GM06990 (cell line): ENCODE measurements at regions not wholly inside any gene's neighbourhood (a gene's known extent, or its start where the extent isn't known, plus 50 kb on each side); places are given as distances from the start of the nearest gene placed in this dataset.

Experiments
- DNase-seq: peaks from one replicate; pipeline ENCODE4 v3.0.0-alpha.2; 2011; ENCODE audit not compliant: insufficient read length; ENCODE audit errors: extremely low read depth
- H3K27me3 ChIP-seq: replicated peaks from 2 replicates; pipeline ENCODE4 v1.6.0; 2011; ENCODE audit warnings: low read length; ENCODE audit not compliant: control insufficient read depth, insufficient read depth
- H3K36me3 ChIP-seq: 2 replicates; pipeline ENCODE4 v1.5.1; 2011; ENCODE audit warnings: low read length; ENCODE audit not compliant: control insufficient read depth, insufficient read depth
- H3K4me3 ChIP-seq: replicated peaks from 2 replicates; pipeline ENCODE4 v1.5.1; 2011; ENCODE audit warnings: low read depth, mild to moderate bottlenecking, control low read depth, low read length
- TF ChIP-seq, protein P1 (sequence below): IDR thresholded peaks from 2 replicates; pipeline ENCODE4 v1.5.1; 2011; ENCODE audit warnings: low read length, control low read depth, mild to moderate bottlenecking, inconsistent platforms; ENCODE audit not compliant: insufficient read depth, poor library complexity, severe bottlenecking

DNA sequence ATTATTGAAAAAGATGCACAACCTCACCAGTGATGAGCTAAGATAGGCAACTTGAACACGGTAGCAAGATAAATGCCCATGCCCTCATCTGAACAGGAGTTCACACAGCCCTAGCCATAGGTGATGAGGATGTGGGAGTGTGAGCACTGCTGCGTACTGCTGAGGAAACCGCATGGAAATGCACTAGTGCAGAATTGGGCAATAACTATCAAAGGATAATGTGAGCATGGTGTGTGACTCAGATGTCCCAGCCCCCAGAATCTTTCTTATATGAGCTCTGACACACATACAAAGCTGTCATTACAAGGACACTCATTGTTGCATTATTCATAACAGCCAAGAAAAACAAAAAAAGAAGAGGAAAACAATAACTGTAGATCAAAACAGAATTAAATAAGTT, 521.2 kb downstream of the IRX1 start:
- TF ChIP-seq, protein P1, sequence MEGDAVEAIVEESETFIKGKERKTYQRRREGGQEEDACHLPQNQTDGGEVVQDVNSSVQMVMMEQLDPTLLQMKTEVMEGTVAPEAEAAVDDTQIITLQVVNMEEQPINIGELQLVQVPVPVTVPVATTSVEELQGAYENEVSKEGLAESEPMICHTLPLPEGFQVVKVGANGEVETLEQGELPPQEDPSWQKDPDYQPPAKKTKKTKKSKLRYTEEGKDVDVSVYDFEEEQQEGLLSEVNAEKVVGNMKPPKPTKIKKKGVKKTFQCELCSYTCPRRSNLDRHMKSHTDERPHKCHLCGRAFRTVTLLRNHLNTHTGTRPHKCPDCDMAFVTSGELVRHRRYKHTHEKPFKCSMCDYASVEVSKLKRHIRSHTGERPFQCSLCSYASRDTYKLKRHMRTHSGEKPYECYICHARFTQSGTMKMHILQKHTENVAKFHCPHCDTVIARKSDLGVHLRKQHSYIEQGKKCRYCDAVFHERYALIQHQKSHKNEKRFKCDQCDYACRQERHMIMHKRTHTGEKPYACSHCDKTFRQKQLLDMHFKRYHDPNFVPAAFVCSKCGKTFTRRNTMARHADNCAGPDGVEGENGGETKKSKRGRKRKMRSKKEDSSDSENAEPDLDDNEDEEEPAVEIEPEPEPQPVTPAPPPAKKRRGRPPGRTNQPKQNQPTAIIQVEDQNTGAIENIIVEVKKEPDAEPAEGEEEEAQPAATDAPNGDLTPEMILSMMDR = no peak
- DNase-seq = no peak
- H3K36me3 ChIP-seq = no peaks in the 10 kb centered on the region
- no peaks in the 10 kb centered on the region for H3K27me3 ChIP-seq
- no peak overlapping the region for H3K4me3 ChIP-seq

DNA sequence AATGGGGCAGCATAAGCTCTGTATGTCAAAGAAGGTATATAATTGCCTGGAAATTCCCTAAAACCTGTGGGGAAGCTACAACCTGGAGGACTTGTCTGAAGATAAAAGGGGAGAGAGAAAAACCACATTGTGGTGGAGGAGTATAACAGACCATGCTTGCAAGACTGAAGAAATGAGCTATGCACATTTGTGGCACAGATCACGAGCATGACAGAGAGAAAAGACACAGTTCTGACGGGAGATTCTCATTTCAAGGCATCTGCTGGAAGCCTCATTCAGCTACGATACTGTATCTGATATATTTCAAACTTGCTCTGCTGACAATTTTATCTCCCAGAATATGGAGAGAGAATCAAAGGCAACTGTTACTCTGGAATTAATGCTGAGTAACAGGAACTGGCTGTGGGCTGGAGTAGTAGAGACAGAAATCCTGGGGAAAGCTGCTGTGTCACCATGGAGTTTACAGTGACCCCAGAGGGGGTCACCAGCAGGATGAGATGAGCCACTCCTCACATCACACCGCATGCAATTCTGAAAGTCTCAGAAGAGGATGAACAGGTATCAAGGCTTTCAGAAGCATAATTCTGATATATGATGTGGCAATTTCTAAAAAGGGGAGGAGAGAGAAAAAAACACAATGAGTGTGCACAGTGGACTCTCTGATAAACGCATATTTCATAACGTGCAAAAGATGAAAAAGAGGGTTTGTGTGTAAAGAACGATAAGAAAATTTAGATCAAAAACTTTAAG, 528.8 kb downstream of the IRX1 start:
- Histone ChIP-seq H3K4me3 (no peak overlapping the region), H3K36me3 (no peaks in the 10 kb centered on the region), H3K27me3 (no peaks in the 10 kb centered on the region)
- TF ChIP-seq, protein P1 = no peak
- DNase-seq = no peak

DNA sequence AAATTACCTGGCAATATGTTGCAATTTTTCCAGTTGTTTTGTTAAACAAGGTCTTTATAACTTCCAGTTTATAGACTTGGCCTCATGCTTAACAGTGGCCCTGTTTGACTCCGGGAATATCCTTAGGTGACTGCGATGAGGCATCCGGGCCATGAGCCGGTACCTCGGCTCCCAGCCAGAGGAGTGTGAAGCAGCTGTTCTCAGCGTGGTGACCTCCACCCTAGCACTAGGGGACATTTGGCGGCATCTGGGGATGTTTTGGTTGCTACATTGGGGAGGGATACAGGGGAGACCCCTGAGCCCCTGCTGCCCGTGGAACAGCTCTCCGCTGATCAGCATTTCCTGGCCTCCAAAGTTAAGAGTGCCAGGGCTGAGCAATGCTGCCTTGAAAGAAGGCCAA, 533.4 kb downstream of the IRX1 start:
- no peak for DNase-seq
- no peaks in the 10 kb centered on the region for H3K27me3 ChIP-seq
- TF ChIP-seq, protein P1 = no peak
- no peak overlapping the region for H3K4me3 ChIP-seq
- H3K36me3 ChIP-seq = no peaks in the 10 kb centered on the region

DNA sequence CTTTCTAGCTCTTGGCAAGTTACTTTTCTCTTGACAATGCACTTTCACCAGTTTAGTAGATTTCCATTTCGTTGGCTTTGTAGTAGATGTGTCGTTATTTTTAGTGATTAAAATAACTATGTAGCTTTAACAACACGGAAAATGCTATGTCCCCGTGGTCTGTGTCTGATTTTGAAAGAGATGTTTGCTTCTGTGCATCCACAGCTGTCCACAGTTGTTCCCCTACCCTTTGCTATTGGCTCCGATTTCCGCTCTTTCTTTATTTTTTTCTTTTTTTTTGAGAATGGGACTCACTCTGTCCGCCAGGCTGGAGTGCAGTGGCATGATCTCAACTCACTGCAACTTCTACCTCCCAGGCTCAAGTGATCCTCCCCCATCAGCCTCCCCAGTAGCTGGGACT, 533.9 kb downstream of the IRX1 start:
- Histone ChIP-seq H3K27me3 (no peaks in the 10 kb centered on the region), H3K4me3 (no peak overlapping the region), H3K36me3 (no peaks in the 10 kb centered on the region)
- TF ChIP-seq, protein P1 = no peak
- DNase-seq = no peak

DNA sequence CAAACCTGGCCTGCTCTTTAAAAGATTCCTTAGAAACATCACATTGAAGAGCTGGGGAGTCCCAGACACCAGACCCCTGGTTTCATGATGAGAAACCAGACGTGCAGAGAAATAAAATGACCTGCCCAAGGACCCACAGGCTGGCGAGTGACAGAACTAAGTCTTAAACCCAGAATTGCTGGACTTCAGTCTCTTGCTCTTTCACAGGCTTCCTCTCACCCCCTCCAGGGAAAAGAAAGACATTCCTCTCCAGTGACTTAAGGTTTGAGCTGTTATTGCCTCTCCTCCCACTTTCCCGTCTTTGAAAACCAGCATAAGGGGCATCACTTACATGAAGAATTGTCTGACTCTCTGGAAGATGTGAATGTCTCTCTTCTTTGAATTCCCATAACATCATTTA, 535.2 kb downstream of the IRX1 start:
- Histone ChIP-seq H3K36me3 (no peaks in the 10 kb centered on the region), H3K27me3 (no peaks in the 10 kb centered on the region), H3K4me3 (no peak overlapping the region)
- TF ChIP-seq, protein P1 = no peak
- no peak for DNase-seq

DNA sequence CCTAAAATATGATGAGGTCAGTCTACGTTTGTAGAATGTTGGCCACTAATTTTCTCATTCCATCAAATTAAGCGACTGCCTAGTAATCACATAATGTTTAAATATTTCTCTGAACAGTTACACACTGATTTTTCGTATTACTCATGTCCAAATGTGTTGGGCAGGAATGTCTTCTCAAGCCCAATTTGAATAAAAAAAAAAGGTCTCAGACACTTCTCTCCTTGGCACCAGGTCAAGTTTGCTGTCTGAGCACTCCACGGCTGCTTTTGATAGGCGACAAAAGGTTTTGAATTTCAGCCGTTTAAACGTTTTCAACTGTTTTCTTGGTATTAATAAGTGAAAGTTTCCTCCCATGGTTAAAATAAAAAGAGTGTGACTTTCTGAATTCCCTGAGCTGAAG, 542.1 kb downstream of the IRX1 start:
- no peak for DNase-seq
- TF ChIP-seq, protein P1 = no peak
- H3K4me3 ChIP-seq = no peak overlapping the region
- H3K36me3 ChIP-seq = no peaks in the 10 kb centered on the region
- H3K27me3 ChIP-seq = no peaks in the 10 kb centered on the region
